ENCODE measurements at regions not wholly inside any gene's neighbourhood (a gene's known extent, or its start where the extent isn't known, plus 50 kb on each side); places are given as distances from the start of the nearest gene placed in this dataset.

DNA sequence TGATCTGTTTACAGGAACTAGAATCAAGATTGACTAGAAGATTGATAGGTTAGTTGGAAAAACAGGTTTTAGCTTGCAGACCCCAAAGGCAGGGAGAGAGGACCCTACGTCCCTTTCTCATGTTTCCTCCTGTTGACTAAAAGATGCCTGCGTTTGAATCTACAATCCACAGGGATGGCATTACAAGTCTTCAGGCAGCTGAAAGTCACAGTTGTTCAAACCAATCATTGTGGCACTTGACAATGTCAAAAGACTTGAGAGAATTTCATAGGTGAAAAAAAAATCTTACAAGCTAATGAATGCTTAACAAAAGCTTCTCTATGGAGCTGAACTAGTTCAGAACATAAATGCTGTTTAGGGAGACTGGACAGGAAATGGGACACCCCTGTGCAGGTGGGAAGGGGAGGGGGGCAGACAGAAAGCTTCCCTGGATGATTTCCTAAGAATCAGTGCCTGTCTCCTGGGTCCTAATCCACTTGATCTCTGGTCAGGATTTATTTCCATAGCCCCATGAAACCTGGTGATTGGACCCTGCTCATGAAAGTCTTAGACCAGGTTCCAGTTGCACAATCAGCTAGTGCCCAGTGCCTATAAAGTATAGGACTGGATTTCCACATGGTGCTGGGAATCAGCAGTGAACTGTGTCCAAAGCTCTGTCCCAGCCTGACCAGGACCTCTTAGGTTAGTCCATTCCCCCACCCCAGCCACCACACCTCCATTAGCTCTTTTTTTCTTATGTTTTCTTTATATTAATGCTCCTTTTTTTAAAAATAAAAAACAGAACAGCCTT is 91.6 kb upstream of the BCAR3 start:
- DNase-seq = no peak
- Histone ChIP-seq H4K20me1 (ENCODE audit: insufficient read depth) (no peaks in the 10 kb centered on the region), H3K9me2 (ENCODE audit: insufficient read depth) (no peaks in the 10 kb centered on the region), H3K9ac (no peak overlapping the region), H3K27me3 (replicated peaks; ENCODE audit: insufficient read depth) (no peaks in the 10 kb centered on the region), H3K4me2 (ENCODE audit: unreplicated experiment) (no peak overlapping the region), H3K9me3 (ENCODE audit: low read depth) (no peaks in the 10 kb centered on the region), H3K36me3 (ENCODE audit: low read depth) (no peaks in the 10 kb centered on the region), H2AFZ (no peak overlapping the region), H3K4me3 (no peak overlapping the region), H3K27ac (no peak overlapping the region), H3F3A (ENCODE audit: insufficient read depth) (no peaks in the 10 kb centered on the region), H3K79me2 (ENCODE audit: insufficient read depth) (no peaks in the 10 kb centered on the region), H3K4me1 (ENCODE audit: insufficient read depth) (peaks cover 9% of the 10 kb centered on the region; the same call in 1 of the 2 replicates)
- no peak for TF ChIP-seq EZH2phosphoT487 (IDR thresholded peaks at IDR 0.05; ENCODE audit: insufficient read depth, low read depth)
- in situ Hi-C loops (cut with MboI) = loop anchor here (5.0 kb wide), 1 partner anchor 34 kb away; no protein-coding TSS in a partner anchor
- 53 to 57% methylated on average over 2 of the region's 2 CpGs for WGBS, 2 experiments (ENCODE audit: low coverage in 1 of 2, low lambda C conversion rate in 2 of 2, missing lambda C conversion rate in 2 of 2)

DNA sequence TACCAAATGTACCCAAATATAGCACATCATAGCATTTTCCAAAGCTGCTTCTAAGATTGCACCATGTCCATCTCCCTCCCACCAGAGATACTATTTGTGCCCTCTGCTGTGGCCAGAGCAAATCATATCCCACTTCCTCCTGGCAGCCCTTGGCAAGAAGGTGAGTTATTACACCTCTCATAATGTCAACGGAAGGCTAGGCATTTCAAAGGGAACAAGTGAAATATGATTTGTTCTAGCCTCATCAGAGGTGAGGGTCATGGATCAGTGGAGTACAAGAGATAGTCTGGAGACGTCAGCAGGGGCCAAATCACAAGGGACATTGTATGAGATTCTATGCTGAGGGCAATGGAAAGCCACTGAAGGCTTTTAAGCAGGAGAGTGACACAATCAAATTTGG is 90.2 kb upstream of the BCAR3 start:
- Histone ChIP-seq H3K4me2 (ENCODE audit: unreplicated experiment) (no peak overlapping the region), H3K27me3 (replicated peaks; ENCODE audit: insufficient read depth) (no peaks in the 10 kb centered on the region), H3K4me3 (no peak overlapping the region), H3K4me1 (ENCODE audit: insufficient read depth) (peaks cover 11% of the 10 kb centered on the region; the same call in 1 of the 2 replicates), H3K9me2 (ENCODE audit: insufficient read depth) (no peaks in the 10 kb centered on the region), H3K9me3 (ENCODE audit: low read depth) (no peaks in the 10 kb centered on the region), H3K36me3 (ENCODE audit: low read depth) (no peaks in the 10 kb centered on the region), H4K20me1 (ENCODE audit: insufficient read depth) (no peaks in the 10 kb centered on the region), H3K27ac (no peak overlapping the region), H3K79me2 (ENCODE audit: insufficient read depth) (no peaks in the 10 kb centered on the region), H3K9ac (no peak overlapping the region), H3F3A (ENCODE audit: insufficient read depth) (no peaks in the 10 kb centered on the region), H2AFZ (no peak overlapping the region)
- DNase-seq = no peak
- in situ Hi-C loops (cut with MboI) = loop anchor here (5.0 kb wide), 1 partner anchor 35 kb away; no protein-coding TSS in a partner anchor
- WGBS, 2 experiments (ENCODE audit: low coverage in 1 of 2, low lambda C conversion rate in 2 of 2, missing lambda C conversion rate in 2 of 2) = 76 to 80% methylated on average over 2 of the region's 2 CpGs
- no peak for TF ChIP-seq EZH2 (IDR thresholded peaks at IDR 0.05; ENCODE audit: insufficient read depth, poor library complexity, severe bottlenecking)
- TF ChIP-seq EZH2phosphoT487 (IDR thresholded peaks at IDR 0.05; ENCODE audit: insufficient read depth, low read depth) = no peak

GRCh38 chr1:93770640-93771039 is 89.0 kb upstream of the BCAR3 start:
- no peaks in the 10 kb centered on the region for H3K79me2 ChIP-seq (ENCODE audit: insufficient read depth)
- H3K36me3 ChIP-seq (ENCODE audit: low read depth) = no peaks in the 10 kb centered on the region
- peaks cover 11% of the 10 kb centered on the region; the same call in 1 of the 2 replicates for H3K4me1 ChIP-seq (ENCODE audit: insufficient read depth)
- H3K27ac ChIP-seq = no peak overlapping the region
- H2AFZ ChIP-seq = no peak overlapping the region
- H4K20me1 ChIP-seq (ENCODE audit: insufficient read depth) = no peaks in the 10 kb centered on the region
- no peak overlapping the region for H3K4me3 ChIP-seq
- peak; percentile 40 for DNase-seq
- no peaks in the 10 kb centered on the region for H3K9me3 ChIP-seq (ENCODE audit: low read depth)
- H3K9ac ChIP-seq = no peak overlapping the region
- in situ Hi-C loops (cut with MboI) = loop anchor here (5.0 kb wide), 1 partner anchor 37 kb away; no protein-coding TSS in a partner anchor
- no peaks in the 10 kb centered on the region for H3K9me2 ChIP-seq (ENCODE audit: insufficient read depth)
- no peaks in the 10 kb centered on the region for H3F3A ChIP-seq (ENCODE audit: insufficient read depth)
- H3K4me2 ChIP-seq (ENCODE audit: unreplicated experiment) = no peak overlapping the region
- WGBS, 2 experiments (ENCODE audit: low coverage in 1 of 2, low lambda C conversion rate in 2 of 2, missing lambda C conversion rate in 2 of 2) = 33 to 37% methylated on average over 2 of the region's 2 CpGs
- no peak for TF ChIP-seq EZH2 (IDR thresholded peaks at IDR 0.05; ENCODE audit: insufficient read depth, poor library complexity, severe bottlenecking)
- no peak for TF ChIP-seq EZH2phosphoT487 (IDR thresholded peaks at IDR 0.05; ENCODE audit: insufficient read depth, low read depth)
- H3K27me3 ChIP-seq (replicated peaks; ENCODE audit: insufficient read depth) = no peaks in the 10 kb centered on the region

DNA sequence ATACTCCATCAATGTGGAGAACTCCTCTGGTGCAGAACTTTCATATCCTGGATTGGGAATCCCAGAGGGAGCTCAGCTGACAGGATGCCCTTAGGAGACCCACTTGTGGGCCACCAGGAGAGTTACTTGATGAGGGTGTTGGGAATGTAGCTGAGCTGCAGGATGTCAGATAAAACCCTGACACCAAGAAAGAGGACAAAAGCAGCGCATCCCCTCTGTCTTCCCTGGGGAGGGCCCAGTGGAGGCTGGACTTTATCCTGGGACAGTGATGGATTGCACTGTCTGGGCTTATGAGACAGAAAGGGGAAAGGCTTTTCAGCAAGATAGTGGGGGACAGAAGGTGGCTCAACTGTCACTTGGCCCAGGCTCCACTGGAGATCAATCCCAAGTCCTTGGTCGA is 88.1 kb upstream of the BCAR3 start:
- no peak overlapping the region for H3K27ac ChIP-seq
- H3K9me2 ChIP-seq (ENCODE audit: insufficient read depth) = no peaks in the 10 kb centered on the region
- no peak for TF ChIP-seq EZH2phosphoT487 (IDR thresholded peaks at IDR 0.05; ENCODE audit: insufficient read depth, low read depth)
- no peak for TF ChIP-seq EZH2 (IDR thresholded peaks at IDR 0.05; ENCODE audit: insufficient read depth, poor library complexity, severe bottlenecking)
- peaks cover 11% of the 10 kb centered on the region; the same call in 1 of the 2 replicates for H3K4me1 ChIP-seq (ENCODE audit: insufficient read depth)
- in situ Hi-C loops (cut with MboI) = loop anchor here (5.0 kb wide), 1 partner anchor 38 kb away; no protein-coding TSS in a partner anchor
- H2AFZ ChIP-seq = no peak overlapping the region
- no peak for DNase-seq
- no peaks in the 10 kb centered on the region for H3K36me3 ChIP-seq (ENCODE audit: low read depth)
- no peak overlapping the region for H3K4me3 ChIP-seq
- 71 to 82% methylated on average over 2 of the region's 2 CpGs for WGBS, 2 experiments (ENCODE audit: low coverage in 1 of 2, low lambda C conversion rate in 2 of 2, missing lambda C conversion rate in 2 of 2)
- H3K9ac ChIP-seq = no peak overlapping the region
- no peak overlapping the region for H3K4me2 ChIP-seq (ENCODE audit: unreplicated experiment)
- H3K9me3 ChIP-seq (ENCODE audit: low read depth) = no peaks in the 10 kb centered on the region
- H3K27me3 ChIP-seq (replicated peaks; ENCODE audit: insufficient read depth) = no peaks in the 10 kb centered on the region
- H3K79me2 ChIP-seq (ENCODE audit: insufficient read depth) = no peaks in the 10 kb centered on the region
- H3F3A ChIP-seq (ENCODE audit: insufficient read depth) = no peaks in the 10 kb centered on the region
- H4K20me1 ChIP-seq (ENCODE audit: insufficient read depth) = no peaks in the 10 kb centered on the region
